Activated T-helper 1 cell treated with anti-CD3 and anti-CD28 coated beads, Interleukin-12 subunit alpha, Interleukin-12 subunit beta, Interleukin-2, Interleukin-4 antibody, amounts not matched to agents 30 ng/mL and 10 ng/mL and 1 ng/mL, durations not matched to agents 14 hours and 24 hours and 36 hours (primary cell): ENCODE measurements at regions not wholly inside any gene's neighbourhood (a gene's known extent, or its start where the extent isn't known, plus 50 kb on each side); places are given as distances from the start of the nearest gene placed in this dataset.

Experiments used
- DNase-seq: peaks from one replicate; pipeline ENCODE4 v3.0.0; 2021; ENCODE audit warnings: low spot score
- H3K27ac Mint-ChIP-seq: one replicate; pipeline ENCODE4 v1.8.0; 2021; ENCODE audit warnings: mild to moderate bottlenecking, mixed read lengths
- H3K27me3 Mint-ChIP-seq: one replicate; pipeline ENCODE4 v1.8.0; 2022; ENCODE audit warnings: mild to moderate bottlenecking, moderate library complexity, mixed read lengths; ENCODE audit not compliant: insufficient read depth
- H3K36me3 Mint-ChIP-seq: one replicate; pipeline ENCODE4 v1.8.0; 2021; ENCODE audit warnings: low read depth, mixed read lengths
- H3K4me1 Mint-ChIP-seq: one replicate; pipeline ENCODE4 v1.8.0; 2021; ENCODE audit warnings: low read depth, mixed read lengths
- H3K4me3 Mint-ChIP-seq: one replicate; pipeline ENCODE4 v1.8.0; 2021; ENCODE audit warnings: mild to moderate bottlenecking, moderate library complexity, mixed read lengths
- H3K9me3 Mint-ChIP-seq: one replicate; pipeline ENCODE4 v1.8.0; 2021; ENCODE audit warnings: mixed read lengths
- intact Hi-C: fragments of 100-400 bp; cut with micrococcal nuclease; formaldehyde crosslinking; loops from one replicate; pipeline ENCODE4 v1.15.1; 2024

DNA sequence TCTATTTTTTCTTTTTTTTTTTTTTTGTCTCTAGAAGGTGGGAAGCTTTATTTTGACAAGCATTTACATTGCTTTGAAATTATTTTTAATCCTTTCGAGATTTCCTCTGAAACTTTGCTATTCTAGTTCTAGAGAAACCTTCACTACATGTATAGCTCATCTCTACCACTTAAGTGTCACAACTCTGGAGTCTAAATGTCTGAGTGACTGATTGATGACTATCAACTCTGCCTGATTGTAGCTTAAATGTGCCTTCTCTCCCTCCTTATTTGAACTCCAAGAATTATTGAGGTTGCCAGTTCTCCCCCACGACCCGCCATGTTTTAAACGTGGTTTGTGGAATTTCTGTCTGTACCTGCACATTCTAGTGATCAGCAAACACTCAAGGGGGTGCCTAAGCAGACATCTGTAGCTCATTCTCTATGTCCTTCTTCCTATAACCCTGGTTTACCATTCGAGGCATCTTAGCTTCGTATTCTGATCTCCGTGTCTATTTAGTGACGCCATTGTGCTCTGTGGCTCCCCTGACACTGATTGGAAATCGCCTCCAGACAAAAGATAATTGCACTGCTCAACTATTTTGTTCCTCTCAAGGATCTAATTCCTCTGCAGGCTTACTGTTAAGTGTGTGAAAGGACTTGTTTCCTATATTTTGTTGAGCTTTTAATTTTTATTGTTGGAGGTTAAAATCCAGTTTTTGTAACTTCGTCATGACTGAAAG is 1570.6 kb downstream of the BRINP3 start:
- no peaks in the 10 kb centered on the region for H3K4me1 Mint-ChIP-seq
- H3K27ac Mint-ChIP-seq = no peak overlapping the region
- no peak for DNase-seq
- no peak overlapping the region for H3K4me3 Mint-ChIP-seq
- intact Hi-C loops = no loop called here
- H3K36me3 Mint-ChIP-seq = no peaks in the 10 kb centered on the region
- H3K27me3 Mint-ChIP-seq = no peaks in the 10 kb centered on the region
- H3K9me3 Mint-ChIP-seq = no peaks in the 10 kb centered on the region

GRCh38 chr1:188930382-188930781 is 1547.3 kb downstream of the BRINP3 start:
- DNase-seq = no peak
- H3K27ac Mint-ChIP-seq = no peak overlapping the region
- H3K27me3 Mint-ChIP-seq = no peaks in the 10 kb centered on the region
- no peaks in the 10 kb centered on the region for H3K36me3 Mint-ChIP-seq
- no peaks in the 10 kb centered on the region for H3K4me1 Mint-ChIP-seq
- intact Hi-C loops = no loop called here
- H3K9me3 Mint-ChIP-seq = no peaks in the 10 kb centered on the region
- H3K4me3 Mint-ChIP-seq = no peak overlapping the region

DNA sequence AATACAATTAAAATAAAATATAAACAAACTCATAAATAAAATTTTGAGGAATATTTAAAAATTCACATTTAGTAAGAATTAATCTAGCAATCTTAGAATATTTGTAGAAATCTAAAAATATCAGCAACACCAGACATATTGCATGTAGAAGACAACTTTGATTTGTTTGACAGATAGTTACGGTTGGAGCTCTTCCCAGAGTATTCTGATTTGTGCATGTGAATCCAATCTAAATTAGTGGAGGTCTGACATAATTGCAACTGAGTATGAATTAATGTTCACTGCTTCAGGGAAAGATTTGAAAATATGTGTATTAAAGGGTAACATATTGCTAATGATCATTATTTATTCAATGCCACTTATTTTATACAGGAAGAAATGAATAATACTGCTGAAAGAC is 1546.2 kb downstream of the BRINP3 start:
- intact Hi-C loops = no loop called here
- Mint-ChIP-seq H3K27ac (no peak overlapping the region), H3K27me3 (no peaks in the 10 kb centered on the region), H3K4me3 (no peak overlapping the region), H3K9me3 (no peaks in the 10 kb centered on the region), H3K4me1 (no peaks in the 10 kb centered on the region), H3K36me3 (no peaks in the 10 kb centered on the region)
- DNase-seq = no peak

DNA sequence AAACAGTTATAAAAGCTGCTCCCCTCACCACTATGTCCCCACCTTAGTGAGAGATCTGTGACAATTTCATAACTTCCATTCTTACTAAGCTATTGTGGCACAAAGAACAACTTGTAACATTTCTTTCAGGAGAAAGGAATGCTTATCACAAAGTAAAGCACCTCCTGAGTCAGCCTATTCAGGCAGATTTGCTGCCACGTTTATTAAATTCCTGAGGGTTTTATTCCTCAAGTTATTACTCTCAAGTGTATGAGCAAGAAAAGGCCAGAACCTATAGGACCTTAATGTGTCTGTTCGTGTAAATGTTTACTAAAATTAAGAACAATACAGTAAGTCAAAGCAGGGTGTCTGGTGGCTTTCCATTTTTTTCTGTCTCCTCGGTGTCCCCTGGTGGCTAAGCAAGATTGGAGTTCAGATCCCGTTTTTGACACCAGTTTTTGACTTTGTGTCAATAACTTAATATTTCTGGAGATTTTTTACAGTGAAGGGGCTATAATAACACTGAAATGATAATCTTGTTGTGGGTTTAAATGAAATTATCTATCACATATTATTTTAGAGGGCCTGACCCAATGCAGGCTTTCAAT is 1539.6 kb downstream of the BRINP3 start:
- Mint-ChIP-seq H3K4me1 (no peaks in the 10 kb centered on the region), H3K9me3 (no peaks in the 10 kb centered on the region), H3K27ac (no peak overlapping the region), H3K27me3 (no peaks in the 10 kb centered on the region), H3K36me3 (no peaks in the 10 kb centered on the region), H3K4me3 (no peak overlapping the region)
- intact Hi-C loops = no loop called here
- no peak for DNase-seq

DNA sequence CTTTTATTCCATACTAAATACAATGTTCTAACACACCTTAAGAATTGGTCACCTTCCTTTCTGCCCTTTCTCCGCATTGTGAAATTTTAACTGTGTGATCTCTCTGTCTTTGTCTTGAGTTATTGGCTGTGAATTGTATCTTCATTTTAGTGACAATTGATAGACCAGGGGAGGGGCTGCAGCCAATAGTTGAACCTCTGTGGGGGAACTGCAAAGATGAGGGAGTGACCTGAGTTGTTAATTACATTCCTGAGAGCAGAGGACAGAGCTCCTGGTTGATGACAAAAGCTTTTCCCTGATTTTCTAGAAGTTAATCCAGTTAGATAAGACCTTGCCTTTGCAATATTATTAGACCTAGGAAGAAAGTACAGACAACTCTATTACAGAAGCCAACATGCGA is 1535.7 kb downstream of the BRINP3 start:
- H3K27ac Mint-ChIP-seq = no peak overlapping the region
- H3K4me1 Mint-ChIP-seq = no peaks in the 10 kb centered on the region
- DNase-seq = no peak
- H3K27me3 Mint-ChIP-seq = no peaks in the 10 kb centered on the region
- no peak overlapping the region for H3K4me3 Mint-ChIP-seq
- H3K36me3 Mint-ChIP-seq = no peaks in the 10 kb centered on the region
- H3K9me3 Mint-ChIP-seq = no peaks in the 10 kb centered on the region
- intact Hi-C loops = no loop called here

GRCh38 chr1:188949701-188950100 is 1528.0 kb downstream of the BRINP3 start:
- Mint-ChIP-seq H3K4me1 (no peaks in the 10 kb centered on the region), H3K4me3 (no peak overlapping the region), H3K27me3 (no peaks in the 10 kb centered on the region), H3K9me3 (peaks cover 4% of the 10 kb centered on the region), H3K36me3 (no peaks in the 10 kb centered on the region), H3K27ac (no peak overlapping the region)
- intact Hi-C loops = no loop called here
- DNase-seq = no peak

GRCh38 chr1:188958461-188959115 is 1519.1 kb downstream of the BRINP3 start:
- Mint-ChIP-seq H3K9me3 (peaks cover 12% of the 10 kb centered on the region), H3K4me3 (no peak overlapping the region), H3K4me1 (no peaks in the 10 kb centered on the region), H3K36me3 (no peaks in the 10 kb centered on the region), H3K27me3 (no peaks in the 10 kb centered on the region), H3K27ac (no peak overlapping the region)
- DNase-seq = no peak
- intact Hi-C loops = no loop called here

DNA sequence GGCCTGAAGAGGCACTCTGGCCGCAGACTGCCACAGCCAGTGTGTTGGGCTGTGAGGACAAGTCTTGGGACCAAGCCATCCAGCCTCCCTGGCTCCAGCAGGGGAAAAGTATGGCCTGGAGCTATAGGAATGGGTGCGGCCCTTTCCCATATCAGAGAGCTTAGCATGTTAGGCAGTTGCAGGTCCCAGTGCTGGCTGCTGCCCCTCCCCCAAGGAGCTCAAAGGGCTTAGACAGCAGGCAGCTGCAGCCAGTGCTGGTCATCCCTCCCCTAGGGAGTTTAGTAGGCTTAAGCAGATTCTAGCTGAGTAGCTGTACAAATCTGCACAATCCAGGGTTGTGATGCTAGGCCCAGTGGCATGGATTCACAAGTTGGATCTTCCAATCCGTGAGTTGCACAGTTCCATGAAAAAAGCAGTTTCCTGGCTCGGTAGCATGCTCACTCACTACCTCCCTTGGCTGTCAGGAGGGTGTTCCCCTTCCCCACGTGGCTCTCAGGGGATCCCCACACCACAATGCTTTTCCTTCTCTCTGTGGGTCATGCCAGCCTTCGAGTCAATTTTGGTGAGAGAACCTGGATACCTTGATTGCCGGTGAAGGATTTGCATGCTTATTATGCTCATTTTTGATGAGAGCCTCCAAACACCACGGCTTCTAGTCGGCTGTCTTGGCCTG is 1490.8 kb downstream of the BRINP3 start:
- Mint-ChIP-seq H3K9me3 (peaks cover 3% of the 10 kb centered on the region), H3K4me1 (no peaks in the 10 kb centered on the region), H3K36me3 (no peaks in the 10 kb centered on the region), H3K27me3 (no peaks in the 10 kb centered on the region), H3K27ac (no peak overlapping the region), H3K4me3 (no peak overlapping the region)
- intact Hi-C loops = no loop called here
- no peak for DNase-seq

DNA sequence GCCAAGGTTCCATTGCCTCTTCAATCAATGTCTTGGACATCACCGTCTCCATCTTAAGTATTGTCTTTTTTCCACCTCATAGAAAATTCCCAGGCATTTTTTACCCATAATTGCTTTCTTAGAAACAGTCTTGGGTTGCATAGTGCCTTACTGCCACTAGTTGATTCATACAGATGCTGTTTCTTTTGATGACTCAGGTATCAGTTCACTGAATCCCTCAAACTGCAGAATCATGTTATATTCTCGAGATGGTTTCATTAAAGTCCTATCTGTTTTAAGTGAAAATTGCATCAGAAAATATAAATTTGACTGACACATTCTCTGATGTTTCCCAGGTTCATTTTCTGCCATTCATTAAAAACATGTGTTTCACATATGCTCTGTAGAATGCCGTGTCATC is 1489.1 kb downstream of the BRINP3 start:
- Mint-ChIP-seq H3K27me3 (no peaks in the 10 kb centered on the region), H3K36me3 (no peaks in the 10 kb centered on the region), H3K4me3 (no peak overlapping the region), H3K9me3 (peaks cover 3% of the 10 kb centered on the region), H3K4me1 (no peaks in the 10 kb centered on the region), H3K27ac (no peak overlapping the region)
- intact Hi-C loops = no loop called here
- DNase-seq = no peak

- H3K27ac Mint-ChIP-seq = no peak overlapping the region
Observed at GRCh38 chr1:188991221-188991930, 1486.3 kb downstream of the BRINP3 start.

DNA sequence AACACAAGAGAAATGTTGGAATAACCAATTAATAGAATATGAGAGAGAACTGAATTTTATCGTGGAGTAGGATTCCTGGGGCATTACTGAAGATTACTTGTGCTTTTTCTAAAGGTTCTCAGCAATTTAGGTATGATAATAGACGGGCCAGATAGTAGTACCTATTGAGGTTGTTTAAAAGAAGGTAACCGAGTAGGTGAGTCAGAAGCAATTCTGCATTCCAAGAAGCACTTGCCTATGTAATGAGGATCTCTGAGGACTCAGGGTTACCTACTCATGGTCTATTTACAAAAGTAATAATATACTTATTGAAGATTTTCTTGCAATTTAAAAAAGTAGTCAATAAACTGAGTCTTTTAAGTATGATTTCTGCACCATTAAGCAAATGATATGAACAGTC is 1469.8 kb downstream of the BRINP3 start:
- intact Hi-C loops = no loop called here
- Mint-ChIP-seq H3K4me1 (no peaks in the 10 kb centered on the region), H3K4me3 (no peak overlapping the region), H3K9me3 (no peaks in the 10 kb centered on the region), H3K27ac (no peak overlapping the region), H3K27me3 (no peaks in the 10 kb centered on the region), H3K36me3 (no peaks in the 10 kb centered on the region)
- DNase-seq = no peak

More at GRCh38 chr1:188991221-188991930, 1486.3 kb downstream of the BRINP3 start:
- H3K4me3 Mint-ChIP-seq = no peak overlapping the region
- H3K9me3 Mint-ChIP-seq = no peaks in the 10 kb centered on the region
- no peaks in the 10 kb centered on the region for H3K4me1 Mint-ChIP-seq
- intact Hi-C loops = no loop called here
- DNase-seq = no peak
- H3K27me3 Mint-ChIP-seq = no peaks in the 10 kb centered on the region
- H3K36me3 Mint-ChIP-seq = no peaks in the 10 kb centered on the region

GRCh38 chr1:189021577-189021976 is 1456.1 kb downstream of the BRINP3 start:
- DNase-seq = no peak
- no peaks in the 10 kb centered on the region for H3K4me1 Mint-ChIP-seq
- no peaks in the 10 kb centered on the region for H3K27me3 Mint-ChIP-seq
- no peak overlapping the region for H3K4me3 Mint-ChIP-seq
- intact Hi-C loops = no loop called here
- H3K9me3 Mint-ChIP-seq = peaks cover 13% of the 10 kb centered on the region
- no peaks in the 10 kb centered on the region for H3K36me3 Mint-ChIP-seq
- no peak overlapping the region for H3K27ac Mint-ChIP-seq

DNA sequence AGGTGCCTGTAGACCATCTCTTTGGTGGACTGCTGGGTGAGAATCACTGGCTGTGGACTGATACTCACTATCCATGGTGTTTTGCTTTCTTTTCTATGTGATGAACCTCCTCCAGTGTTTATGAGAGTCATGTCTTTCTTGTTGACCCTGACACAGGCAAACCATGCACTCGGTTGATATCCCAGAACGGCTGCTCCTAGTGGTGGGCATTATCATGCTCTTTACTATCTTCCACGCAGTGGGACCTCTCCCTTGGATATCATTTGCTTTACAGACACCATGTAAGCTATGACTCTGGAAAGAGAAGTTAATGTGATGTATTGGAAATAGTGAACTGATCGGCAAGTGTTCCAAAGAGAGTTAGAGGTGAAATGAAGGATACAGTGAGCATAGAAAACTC is 1455.6 kb downstream of the BRINP3 start:
- no peaks in the 10 kb centered on the region for H3K36me3 Mint-ChIP-seq
- intact Hi-C loops = no loop called here
- no peaks in the 10 kb centered on the region for H3K4me1 Mint-ChIP-seq
- no peak overlapping the region for H3K27ac Mint-ChIP-seq
- H3K9me3 Mint-ChIP-seq = peaks cover 10% of the 10 kb centered on the region
- H3K4me3 Mint-ChIP-seq = no peak overlapping the region
- H3K27me3 Mint-ChIP-seq = no peaks in the 10 kb centered on the region
- DNase-seq = no peak
